ENCODE measurements at regions not wholly inside any gene's neighbourhood (a gene's known extent, or its start where the extent isn't known, plus 50 kb on each side); places are given as distances from the start of the nearest gene placed in this dataset.

DNA sequence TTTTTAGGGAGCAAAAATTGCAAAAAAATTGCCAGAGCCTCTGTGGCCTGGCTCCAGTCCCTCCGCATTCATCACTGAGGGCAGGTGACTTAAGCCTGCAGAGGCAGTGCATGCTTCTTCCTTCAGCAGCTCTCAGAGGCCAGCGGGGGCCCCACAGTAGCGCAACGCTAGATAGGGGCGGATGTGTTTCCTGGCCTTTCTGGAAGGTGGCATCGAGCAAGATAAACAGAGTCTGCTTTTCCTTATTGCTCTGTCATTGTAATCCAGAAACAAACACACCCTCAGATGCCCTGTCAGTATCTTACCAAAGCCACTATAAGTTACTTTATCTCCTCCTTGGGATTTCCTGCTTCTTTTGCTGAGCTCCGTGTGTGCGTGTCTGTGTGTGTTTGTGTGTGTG is 75.5 kb upstream of the IRX6 start:
- no peak for DNase-seq

DNA sequence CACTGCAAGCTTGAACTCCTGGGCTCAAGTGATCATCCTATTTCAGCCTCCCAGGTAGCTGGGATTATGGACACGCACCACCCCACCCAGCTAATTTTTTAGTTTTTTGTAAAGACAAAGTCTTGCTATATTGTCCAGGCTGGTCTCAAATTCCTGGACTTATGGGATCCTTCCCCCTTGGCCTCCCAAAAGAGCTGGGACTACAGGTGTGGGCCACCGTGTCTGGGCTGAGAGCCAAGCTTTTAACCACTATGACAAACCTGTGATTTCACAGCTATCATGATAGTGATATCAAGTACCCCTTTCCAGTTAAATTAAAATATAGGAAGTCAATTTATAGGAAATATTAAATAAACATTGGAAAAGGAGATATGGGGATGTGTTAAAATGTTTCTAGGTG is 74.6 kb upstream of the IRX6 start:
- no peak for DNase-seq

DNA sequence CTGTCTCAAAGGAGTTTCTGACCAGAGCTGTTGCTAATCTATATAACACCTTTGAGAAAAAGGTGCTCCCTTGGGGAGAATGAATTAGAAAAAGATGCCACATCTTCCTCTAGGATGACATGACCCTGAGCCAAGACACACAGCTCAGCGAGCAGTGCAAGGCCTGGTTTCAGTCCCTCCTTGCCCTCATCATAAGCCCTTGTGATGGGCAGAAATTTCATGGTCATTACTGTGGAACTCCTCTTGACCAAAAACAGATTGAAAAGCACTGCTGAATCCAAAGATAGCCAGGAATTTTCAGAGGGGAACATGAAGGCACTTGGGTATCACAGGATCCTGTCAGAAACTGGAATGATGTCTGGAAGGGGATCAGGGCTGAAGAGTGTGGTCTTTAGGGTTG is 74.1 kb upstream of the IRX6 start:
- DNase-seq, result no peak

DNA sequence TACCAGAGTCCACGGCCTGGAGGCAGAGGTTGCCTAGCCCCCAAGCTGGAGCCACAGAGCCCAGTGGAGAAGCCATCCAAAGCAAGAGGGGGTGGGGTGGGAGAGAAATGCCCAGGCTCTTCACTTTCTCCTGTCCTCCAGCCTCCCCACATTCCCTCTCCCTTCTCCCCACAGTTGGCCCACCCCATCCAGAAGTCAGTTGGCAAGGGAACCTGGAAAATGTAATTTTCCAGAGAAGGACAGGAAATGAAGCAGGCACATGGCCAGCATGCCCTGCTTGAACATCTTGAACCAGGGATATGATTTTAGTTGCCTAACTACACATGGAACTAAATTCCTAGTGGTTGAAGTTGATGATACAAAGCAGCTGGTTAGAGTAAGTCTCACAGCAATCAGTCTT is 73.3 kb upstream of the IRX6 start:
- DNase-seq, result no peak

DNA sequence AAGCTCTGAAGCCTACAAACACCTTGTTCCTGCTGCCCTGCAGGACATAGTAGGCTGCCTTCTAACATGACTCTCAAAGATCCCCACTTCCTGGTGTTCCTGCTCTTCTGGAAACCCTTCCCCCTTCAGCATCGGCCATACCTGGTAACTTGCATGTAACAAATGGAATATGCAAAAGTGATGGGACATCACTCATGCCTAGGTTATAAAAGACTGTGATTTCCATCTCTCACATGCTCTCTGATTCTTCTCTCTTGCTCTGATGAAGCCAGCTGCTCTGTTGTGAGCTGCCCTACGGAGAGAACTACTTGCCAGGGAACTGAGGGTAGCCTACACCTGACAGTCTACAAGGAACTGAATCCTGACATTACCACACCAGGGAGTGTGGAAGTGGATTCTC is 72.9 kb upstream of the IRX6 start:
- DNase-seq, result no peak

DNA sequence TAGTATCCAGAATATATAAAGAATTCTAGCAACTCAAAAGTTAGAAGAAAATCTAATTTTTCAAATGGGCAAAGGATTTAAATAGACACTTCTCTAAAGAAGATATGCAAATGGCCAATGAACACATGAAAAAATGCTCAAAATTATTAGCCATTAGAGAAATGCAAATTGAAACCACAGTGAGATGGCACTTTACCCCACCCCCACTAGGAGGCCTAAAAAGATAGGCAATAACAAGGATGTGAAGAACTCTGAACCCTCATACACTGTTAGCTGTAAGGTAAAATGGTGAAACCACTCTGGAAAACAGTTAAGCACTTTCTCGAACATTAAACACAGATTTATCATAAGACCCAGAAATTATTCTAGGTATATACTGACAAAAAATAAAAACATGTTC is 71.4 kb upstream of the IRX6 start:
- DNase-seq, result no peak

DNA sequence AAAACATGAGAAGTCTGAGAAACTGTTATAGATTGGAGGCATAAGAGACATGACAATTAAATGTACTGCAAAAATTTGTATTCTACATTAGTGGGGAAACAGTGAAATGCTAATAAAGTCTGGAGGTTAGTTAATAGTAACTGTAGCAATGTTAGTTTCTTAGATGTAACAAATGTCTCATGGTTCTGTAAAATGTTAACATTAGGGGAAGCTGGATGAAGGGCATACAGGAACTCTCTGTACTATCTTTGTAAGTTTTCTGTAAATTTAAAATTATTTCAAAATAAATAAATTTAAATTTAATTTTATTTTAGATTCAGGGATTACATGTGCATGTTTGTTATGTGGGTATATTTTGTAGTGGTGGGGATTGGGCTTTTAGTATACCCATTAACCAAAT is 70.0 kb upstream of the IRX6 start:
- no peak for DNase-seq

DNA sequence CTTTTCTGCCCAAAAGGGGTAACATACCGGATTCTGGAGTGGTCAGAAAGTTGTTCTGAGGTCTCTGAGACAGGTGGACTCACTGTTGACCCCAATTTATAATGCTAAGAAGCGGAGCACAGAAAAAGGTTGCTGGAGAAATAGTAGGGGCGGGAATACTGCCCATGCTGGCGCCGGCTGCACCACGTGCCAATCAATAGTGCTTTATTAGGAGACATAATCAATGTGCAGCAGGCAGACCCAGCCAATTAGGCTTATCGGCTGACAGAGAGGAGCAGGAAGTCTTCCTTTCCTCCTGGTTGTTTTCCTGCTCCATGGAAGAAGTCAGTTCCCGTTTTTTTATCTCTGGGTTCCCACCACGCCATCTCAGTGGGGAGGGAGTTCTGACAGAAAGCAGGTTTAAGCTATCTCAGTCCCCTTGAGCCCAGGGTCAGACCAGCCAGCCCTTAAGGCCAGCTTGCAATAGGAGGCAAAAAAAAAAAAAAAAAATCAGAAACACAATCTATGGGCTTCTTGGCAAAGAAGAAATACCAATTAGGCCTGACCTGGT is 68.2 kb upstream of the IRX6 start:
- DNase-seq, result no peak

DNA sequence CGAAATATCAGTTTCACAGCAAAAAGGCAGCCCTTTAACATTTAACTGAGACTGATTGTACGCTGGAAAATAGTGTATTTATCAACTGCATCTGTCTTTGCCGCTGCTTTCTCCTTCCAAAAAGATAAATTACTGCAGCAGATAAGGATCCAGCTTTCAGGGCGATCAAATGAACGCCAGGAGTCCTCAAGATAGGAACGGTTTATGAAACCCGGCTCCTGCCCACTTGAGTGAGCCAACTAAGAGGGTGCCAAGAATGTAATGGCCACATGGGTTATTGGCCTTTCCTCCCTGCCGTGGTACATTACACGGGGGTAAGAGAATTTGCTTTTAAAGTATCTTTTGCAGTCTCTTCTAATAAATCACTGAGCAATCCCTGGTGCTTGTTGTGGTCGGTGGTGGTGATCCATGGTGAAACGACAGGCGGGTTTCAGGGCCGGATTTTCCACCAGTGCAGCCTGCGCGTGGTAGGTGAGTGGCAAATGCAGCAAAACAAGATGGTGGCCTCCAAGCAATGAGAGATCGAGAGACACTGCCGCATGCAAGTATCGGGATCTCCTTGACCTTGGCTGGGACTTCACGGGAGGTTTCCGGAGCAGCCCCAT is 67.5 kb upstream of the IRX6 start:
- DNase-seq, result no peak

DNA sequence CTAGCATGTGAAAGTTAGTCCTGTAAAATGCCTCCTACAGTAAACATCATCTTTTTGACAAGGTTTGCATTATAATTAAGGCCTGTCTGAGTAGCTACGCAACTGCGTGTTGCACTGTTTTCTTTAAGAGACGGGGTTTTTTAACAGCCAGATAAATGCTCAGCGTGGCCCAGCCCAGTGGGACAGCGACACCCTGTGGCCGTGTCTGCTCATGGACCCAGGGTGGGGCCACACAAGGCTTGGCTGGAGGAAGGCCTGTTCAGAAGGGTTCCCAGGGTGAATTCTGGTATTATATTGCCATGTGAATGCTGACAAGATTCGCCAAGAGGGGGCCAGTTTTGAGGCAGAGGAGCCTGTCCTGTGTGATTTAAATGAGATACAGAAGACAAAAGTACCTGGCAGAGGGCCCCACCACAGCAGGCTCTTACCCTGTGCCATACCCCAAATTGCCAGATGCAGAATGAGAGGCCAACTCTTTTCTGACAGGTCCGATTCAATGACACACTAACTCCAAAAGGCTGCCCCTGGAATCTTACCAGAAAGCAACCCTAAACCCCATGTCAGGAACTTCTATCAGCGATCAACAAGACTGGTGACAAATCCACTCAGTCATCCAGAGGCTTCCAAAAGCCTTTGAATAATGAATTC is 65.9 kb upstream of the IRX6 start:
- DNase-seq, result no peak

DNA sequence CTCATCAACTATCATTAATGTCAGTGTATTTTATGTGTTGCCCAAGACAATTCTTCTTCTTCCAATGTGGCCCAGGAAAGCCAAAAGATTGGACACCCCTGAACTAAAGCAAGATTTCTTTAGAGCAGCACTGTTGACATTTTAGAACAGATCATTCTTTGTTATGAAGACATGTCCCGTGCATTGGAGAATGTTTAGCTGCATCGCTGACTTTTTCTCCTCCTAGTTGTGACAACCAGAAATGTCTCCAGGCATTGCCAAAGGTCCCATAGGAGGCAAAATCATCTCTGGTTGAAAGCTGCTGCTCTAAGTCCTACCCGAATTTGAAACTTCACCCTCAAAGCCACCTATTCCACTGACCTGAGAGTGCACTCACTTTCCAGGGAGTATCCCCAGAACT is 62.7 kb upstream of the IRX6 start:
- no peak for DNase-seq

DNA sequence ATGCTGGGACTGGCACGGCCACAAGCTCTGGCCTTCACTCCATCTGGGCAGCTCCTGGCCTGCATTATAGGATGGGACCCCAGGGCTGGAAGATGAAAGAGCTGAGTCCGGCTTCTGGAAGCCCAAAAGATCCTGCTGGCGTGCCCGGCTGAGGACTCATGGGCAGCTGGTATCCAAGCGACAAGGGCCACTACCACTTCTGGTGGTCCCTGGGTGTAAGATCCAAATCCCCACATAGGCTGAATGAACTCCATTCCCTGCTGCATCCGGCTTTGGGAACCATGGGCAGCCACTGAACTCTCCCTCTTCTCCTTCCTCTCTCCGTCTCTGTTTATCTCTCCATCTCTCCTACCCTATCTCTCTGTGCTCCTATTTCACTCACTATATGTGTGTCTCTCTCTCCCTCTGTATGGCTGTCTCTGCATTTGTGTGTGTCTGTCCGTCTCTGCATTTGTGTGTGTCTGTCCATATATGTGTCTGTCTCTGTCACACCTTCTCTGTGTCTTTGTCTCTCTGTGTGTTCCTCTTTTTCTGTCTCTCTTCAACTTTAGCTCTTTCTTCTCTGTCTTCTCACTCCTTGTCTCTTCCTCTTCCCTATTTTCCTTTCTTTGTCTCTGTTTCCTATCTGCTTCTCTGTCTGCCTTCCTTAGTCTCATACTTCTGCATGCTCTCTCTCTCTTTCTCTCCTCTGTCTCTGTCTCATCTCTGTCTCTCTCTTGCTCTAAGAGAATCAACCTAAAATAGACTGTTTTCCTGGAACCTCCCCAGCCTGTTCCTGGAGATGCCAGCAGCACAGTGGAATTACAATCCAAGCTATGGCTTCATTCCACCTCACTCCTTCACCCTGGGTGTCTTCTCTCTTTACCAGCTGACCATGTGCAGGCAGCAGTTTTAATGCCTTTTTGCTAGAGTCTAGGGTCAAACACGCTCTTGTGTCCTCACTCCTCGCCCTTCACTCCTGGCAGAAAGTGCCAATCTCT is 60.4 kb upstream of the IRX6 start:
- no peak for DNase-seq

DNA sequence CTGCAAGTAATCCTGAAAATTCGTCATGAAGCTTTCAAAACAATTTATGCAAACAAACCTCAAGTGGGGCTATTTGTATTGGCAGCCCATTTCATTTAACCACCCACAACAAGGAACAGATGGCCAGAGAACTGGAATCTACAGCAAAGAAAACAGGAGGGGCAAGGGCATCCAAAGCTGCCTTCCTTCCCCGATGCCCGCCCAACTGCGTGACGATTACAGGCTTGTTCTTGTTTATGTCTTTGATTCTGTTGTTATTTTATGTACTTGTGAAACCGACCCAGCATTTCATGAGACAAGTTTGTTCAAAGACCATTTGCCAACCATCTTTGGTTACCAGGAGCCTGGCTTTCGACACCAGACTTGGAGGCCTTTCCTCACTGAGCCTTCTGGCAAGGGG is 59.1 kb upstream of the IRX6 start:
- no peak for DNase-seq

DNA sequence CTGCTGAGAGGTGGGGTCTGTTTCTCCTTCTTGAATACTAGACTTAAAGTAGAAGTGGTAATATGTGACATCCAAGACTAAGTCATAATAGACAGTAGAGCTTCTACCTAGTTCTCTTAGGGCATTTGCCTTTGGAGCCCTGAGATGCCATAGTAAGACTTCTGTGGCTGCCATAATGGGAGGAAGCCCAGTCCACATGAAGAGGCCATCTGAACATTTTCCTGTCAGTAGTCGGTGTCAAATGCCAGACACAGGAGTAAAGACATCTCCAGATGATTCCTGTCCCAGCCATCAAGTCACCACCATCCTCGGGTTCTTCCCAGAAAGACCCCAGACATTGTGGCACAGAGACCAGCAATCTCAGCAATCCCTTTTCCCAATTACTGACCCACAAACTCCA is 58.1 kb upstream of the IRX6 start:
- no peak for DNase-seq

DNA sequence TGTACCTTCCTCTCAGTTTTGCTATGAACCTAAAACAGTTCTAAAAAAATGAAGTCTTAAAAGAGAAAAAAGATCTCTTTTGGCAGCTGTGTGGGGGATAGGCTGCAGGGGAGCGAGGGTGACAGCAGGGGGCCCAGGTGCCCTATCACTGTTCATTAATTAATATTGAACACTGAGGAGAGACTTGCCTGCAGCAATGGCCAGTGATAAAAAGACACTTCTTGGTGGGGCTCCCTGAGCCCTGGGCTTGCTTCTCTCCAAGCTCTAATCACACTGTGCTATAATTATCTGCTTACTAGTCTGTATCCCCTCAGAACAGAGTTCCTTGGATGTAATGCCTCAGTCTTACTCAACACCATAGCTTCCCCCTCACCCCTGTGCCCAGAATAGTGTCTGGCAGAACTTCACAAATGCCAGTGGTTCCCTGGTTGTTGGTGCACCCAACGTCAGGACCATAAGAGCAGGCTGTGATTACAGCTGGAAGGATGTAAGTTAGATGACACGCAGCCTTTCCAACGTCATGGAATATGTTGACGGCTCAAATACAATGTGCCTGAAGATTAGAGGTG is 52.0 kb upstream of the IRX6 start:
- DNase-seq, result no peak

DNA sequence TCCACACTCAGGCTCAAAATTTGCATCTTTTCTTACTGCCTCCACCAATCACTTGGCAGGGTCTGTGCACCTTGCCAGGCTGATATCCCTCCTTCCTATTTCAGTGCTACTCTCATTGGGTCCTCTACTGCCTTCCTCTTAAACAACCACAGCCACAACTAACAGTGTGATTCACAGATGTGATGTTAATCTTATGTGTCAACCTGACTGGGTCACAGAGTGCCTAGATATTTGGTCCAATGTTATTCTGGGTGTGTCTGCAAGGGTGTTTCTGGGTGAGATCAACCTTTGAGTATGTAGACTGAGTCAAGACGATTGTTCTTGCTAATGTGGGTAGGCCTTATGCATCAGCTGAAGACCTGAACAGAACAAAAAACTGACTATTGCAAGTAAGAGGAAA is 51.3 kb upstream of the IRX6 start:
- no peak for DNase-seq

DNA sequence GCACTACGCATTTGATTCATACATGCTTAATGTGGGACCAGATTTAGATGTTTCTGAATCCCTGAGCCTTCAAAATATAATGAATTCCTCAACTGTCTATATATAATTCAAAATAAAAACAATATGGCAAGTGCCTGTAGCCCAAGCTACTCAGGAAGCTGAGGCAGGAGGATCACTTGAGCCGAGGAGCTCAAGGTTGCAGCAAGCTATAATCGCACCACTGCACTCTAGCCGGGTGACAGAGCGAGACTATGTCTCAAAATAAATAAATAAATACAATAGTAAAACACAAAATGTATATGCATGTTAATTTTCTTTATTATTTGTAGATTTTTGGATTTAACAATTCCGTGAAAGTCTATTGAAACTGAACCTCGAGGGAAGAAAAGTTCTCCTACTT is 50.6 kb upstream of the IRX6 start:
- no peak for DNase-seq

DNA sequence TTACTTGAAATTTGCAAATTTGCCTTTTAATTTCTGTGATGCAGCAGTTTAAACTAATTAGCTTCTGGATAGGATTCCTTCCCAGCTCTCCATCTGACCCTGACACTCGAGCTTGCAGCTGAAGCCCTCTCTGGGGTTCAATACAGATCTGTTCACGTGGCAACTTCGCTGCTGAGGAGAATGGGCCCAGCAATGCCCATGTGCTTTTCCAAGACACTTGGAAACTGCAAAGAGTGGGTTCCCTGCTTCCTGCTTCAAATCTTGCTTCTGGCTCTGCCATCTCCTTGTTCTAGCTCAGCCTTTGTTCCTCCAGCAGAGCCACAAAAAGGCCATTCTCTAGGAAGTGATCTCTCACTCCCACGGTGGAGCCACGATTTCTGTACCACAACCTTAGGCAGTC is 50.0 kb upstream of the IRX6 start:
- DNase-seq, result no peak
